ENCODE measurements at regions not wholly inside any gene's neighbourhood (a gene's known extent, or its start where the extent isn't known, plus 50 kb on each side); places are given as distances from the start of the nearest gene placed in this dataset.

- Histone ChIP-seq H3K4me1 (replicated peaks; ENCODE audit: insufficient read depth) (no peaks in the 10 kb centered on the region), H3F3A (ENCODE audit: insufficient read depth, low read depth) (no peaks in the 10 kb centered on the region), H3K4me2 (no peak overlapping the region), H3K27ac (no peak overlapping the region), H3K79me2 (ENCODE audit: low read depth) (no peaks in the 10 kb centered on the region), H4K20me1 (ENCODE audit: insufficient read depth) (no peaks in the 10 kb centered on the region), H3K27me3 (ENCODE audit: insufficient read depth, low read depth) (no peaks in the 10 kb centered on the region), H3K9me3 (ENCODE audit: insufficient read depth, low read depth) (no peaks in the 10 kb centered on the region), H3K36me3 (ENCODE audit: low read depth) (no peaks in the 10 kb centered on the region), H2AFZ (no peak overlapping the region), H3K4me3 (no peak overlapping the region), H3K9me2 (ENCODE audit: insufficient read depth) (no peaks in the 10 kb centered on the region)
- POLR2A ChIA-PET (ENCODE audit: unreplicated experiment): no interaction called here
- no peak for TF ChIP-seq EZH2 (IDR thresholded peaks at IDR 0.05; ENCODE audit: low read depth)
- no peak for TF ChIP-seq CTCF (conservative IDR thresholded peaks at IDR 0.05)
- DNase-seq: no peak
- CTCF ChIA-PET: no interaction called here
- intact Hi-C loops (cut with micrococcal nuclease; ENCODE audit: unreplicated experiment): no loop called here
- no TSS peak for BruUV-seq (replicated peaks)
Measured at GRCh38 chr12:77606348-77606747, 224.3 kb upstream of the NAV3 start.

GRCh38 chr12:77603946-77604345, 226.7 kb upstream of the NAV3 start:
- CTCF ChIA-PET: no interaction called here
- no TSS peak for BruUV-seq (replicated peaks)
- POLR2A ChIA-PET (ENCODE audit: unreplicated experiment): no interaction called here

GRCh38 chr12:77601069-77601468, 229.6 kb upstream of the NAV3 start:
- ChIA-PET CTCF (interaction anchor here (0.5 kb wide), 1 partner anchor 139 kb away, joined by 3 read pairs; no protein-coding TSS in a partner anchor), POLR2A (ENCODE audit: unreplicated experiment) (no interaction called here)
- Histone ChIP-seq H3F3A (ENCODE audit: insufficient read depth, low read depth) (no peaks in the 10 kb centered on the region), H3K27me3 (ENCODE audit: insufficient read depth, low read depth) (no peaks in the 10 kb centered on the region), H3K4me1 (replicated peaks; ENCODE audit: insufficient read depth) (no peaks in the 10 kb centered on the region), H3K9me2 (ENCODE audit: insufficient read depth) (no peaks in the 10 kb centered on the region), H3K4me2 (no peak overlapping the region), H2AFZ (no peak overlapping the region), H3K9me3 (ENCODE audit: insufficient read depth, low read depth) (no peaks in the 10 kb centered on the region), H3K27ac (no peak overlapping the region), H4K20me1 (ENCODE audit: insufficient read depth) (no peaks in the 10 kb centered on the region), H3K36me3 (ENCODE audit: low read depth) (no peaks in the 10 kb centered on the region), H3K79me2 (ENCODE audit: low read depth) (no peaks in the 10 kb centered on the region), H3K4me3 (no peak overlapping the region)
- no peak for DNase-seq
- TF ChIP-seq EZH2 (IDR thresholded peaks at IDR 0.05; ENCODE audit: low read depth): no peak
- TF ChIP-seq CTCF (conservative IDR thresholded peaks at IDR 0.05): no peak
- intact Hi-C loops (cut with micrococcal nuclease; ENCODE audit: unreplicated experiment): no loop called here
- no TSS peak for BruUV-seq (replicated peaks)

More at GRCh38 chr12:77603946-77604345, 226.7 kb upstream of the NAV3 start:
- no peak for DNase-seq
- Histone ChIP-seq H3K79me2 (ENCODE audit: low read depth) (no peaks in the 10 kb centered on the region), H3K4me1 (replicated peaks; ENCODE audit: insufficient read depth) (no peaks in the 10 kb centered on the region), H3F3A (ENCODE audit: insufficient read depth, low read depth) (no peaks in the 10 kb centered on the region), H3K27me3 (ENCODE audit: insufficient read depth, low read depth) (no peaks in the 10 kb centered on the region), H3K27ac (no peak overlapping the region), H3K9me2 (ENCODE audit: insufficient read depth) (no peaks in the 10 kb centered on the region), H3K9me3 (ENCODE audit: insufficient read depth, low read depth) (no peaks in the 10 kb centered on the region), H4K20me1 (ENCODE audit: insufficient read depth) (no peaks in the 10 kb centered on the region), H3K36me3 (ENCODE audit: low read depth) (no peaks in the 10 kb centered on the region), H3K4me3 (no peak overlapping the region), H2AFZ (no peak overlapping the region), H3K4me2 (no peak overlapping the region)
- intact Hi-C loops (cut with micrococcal nuclease; ENCODE audit: unreplicated experiment): no loop called here
- TF ChIP-seq CTCF (conservative IDR thresholded peaks at IDR 0.05): no peak
- TF ChIP-seq EZH2 (IDR thresholded peaks at IDR 0.05; ENCODE audit: low read depth): no peak
